Gastroesophageal sphincter (tissue), 4 donors: ENCODE measurements at regions not wholly inside any gene's neighbourhood (a gene's known extent, or its start where the extent isn't known, plus 50 kb on each side); places are given as distances from the start of the nearest gene placed in this dataset.
"Not testable (repeated sequence)": the region's sequence is repeated elsewhere in the genome, so short reads cannot be mapped to it uniquely, and the experiment has no call there.

Source experiments
- ATAC-seq: fragments of 150-250 bp; one replicate; pipeline ENCODE4 v1.9.1; 2016; ENCODE audit warnings: mild to moderate bottlenecking, moderate library complexity
- H3K27ac ChIP-seq, 4 donors: fragments of 200-600 bp; sonication (generic) in 3 of 4; 1 replicate in 3 of 4; 2 replicates in 1 of 4; pipeline ENCODE4 v1.5.1; 2016 to 2019
- H3K27me3 ChIP-seq: fragments of 200-600 bp; sonication (generic); one replicate; pipeline ENCODE4 v1.5.1; 2019
- H3K36me3 ChIP-seq, 2 donors: fragments of 200-600 bp; sonication (generic); one replicate each; pipeline ENCODE4 v1.5.1; 2019; ENCODE audit warnings: control low read depth in 1 of 2
- H3K4me1 ChIP-seq, 3 donors: fragments of 200-600 bp; sonication (generic); 1 replicate in 2 of 3; 2 replicates in 1 of 3; pipeline ENCODE4 v1.5.1; 2016 to 2019; ENCODE audit warnings: control low read depth in 2 of 3
- H3K4me3 ChIP-seq, 2 donors: fragments of 200-600 bp; sonication (generic); one replicate each; pipeline ENCODE4 v1.5.1; 2019; ENCODE audit warnings: mild to moderate bottlenecking in 1 of 2, moderate library complexity in 1 of 2
- H3K9me3 ChIP-seq, 3 donors: fragments of 200-600 bp; sonication (generic); one replicate each; pipeline ENCODE4 v1.5.1; 2017 to 2019; ENCODE audit warnings: control low read depth in 2 of 3
- CTCF ChIP-seq, 4 experiments: fragments of 200-600 bp in 2 of 4; fragments of 450-650 bp in 2 of 4; sonication (generic) in 1 of 4; IDR thresholded peaks; one replicate each; pipeline ENCODE4 v1.5.1; 2017 to 2019; ENCODE audit warnings: antibody characterized with exemption in 4 of 4, mild to moderate bottlenecking in 2 of 4, moderate library complexity in 2 of 4
- EP300 ChIP-seq: sonication (generic); formaldehyde crosslinking; IDR thresholded peaks from one replicate; pipeline ENCODE4 v1.6.1; 2017; ENCODE audit warnings: antibody characterized with exemption, mild to moderate bottlenecking
- POLR2A ChIP-seq, 2 donors: fragments of 450-650 bp; IDR thresholded peaks; one replicate each; pipeline ENCODE4 v1.6.1; 2017; ENCODE audit warnings: antibody characterized with exemption in 2 of 2, mild to moderate bottlenecking in 2 of 2, moderate library complexity in 1 of 2
- POLR2AphosphoS5 ChIP-seq: sonication (generic); formaldehyde crosslinking; IDR thresholded peaks from one replicate; pipeline ENCODE4 v1.6.1; 2017; ENCODE audit warnings: antibody characterized with exemption
- WGBS, 2 donors: methylation state at CpG; one replicate each; pipeline ENCODE4 v1.1.5; 2018; ENCODE audit warnings: low coverage in 1 of 2; 5-methylcytosine and 5-hydroxymethylcytosine counted together

GRCh38 chr4:116150152-116150551, 935.2 kb downstream of the TRAM1L1 start:
- Histone ChIP-seq H3K9me3 (no peaks in the 10 kb centered on the region), H3K27ac (no peak overlapping the region), H3K36me3 (no peaks in the 10 kb centered on the region), H3K4me3 (no peak overlapping the region), H3K27me3 (no peaks in the 10 kb centered on the region), H3K4me1 (no peaks in the 10 kb centered on the region)
- no peak for ATAC-seq
- TF ChIP-seq POLR2A (IDR thresholded peaks at IDR 0.05) (no peak), POLR2AphosphoS5 (no peak), EP300 (no peak), CTCF (IDR thresholded peaks at IDR 0.05) (no peak)
- WGBS, 2 donors, result 67 to 71% methylated on average over 1 of the region's 1 CpG

GRCh38 chr4:116143198-116143597, 942.2 kb downstream of the TRAM1L1 start:
- 33 to 58% methylated on average over 2 of the region's 2 CpGs for WGBS, 2 donors
- Histone ChIP-seq H3K27ac (no peak overlapping the region), H3K4me3 (no peak overlapping the region), H3K27me3 (no peaks in the 10 kb centered on the region), H3K4me1 (no peaks in the 10 kb centered on the region), H3K36me3 (no peaks in the 10 kb centered on the region), H3K9me3 (no peaks in the 10 kb centered on the region)
- no peak for ATAC-seq
- no peak for TF ChIP-seq POLR2AphosphoS5
- no peak for TF ChIP-seq POLR2A (IDR thresholded peaks at IDR 0.05)
- no peak for TF ChIP-seq CTCF (IDR thresholded peaks at IDR 0.05)
- TF ChIP-seq EP300, result no peak

GRCh38 chr4:116132946-116133345, 952.4 kb downstream of the TRAM1L1 start:
- Histone ChIP-seq H3K27me3 (no peaks in the 10 kb centered on the region), H3K4me1 (no peaks in the 10 kb centered on the region), H3K27ac (no peak overlapping the region), H3K4me3 (no peak overlapping the region), H3K9me3 (no peaks in the 10 kb centered on the region), H3K36me3 (no peaks in the 10 kb centered on the region)
- TF ChIP-seq EP300, result no peak
- no peak for ATAC-seq
- 77 to 82% methylated on average over 3 of the region's 3 CpGs for WGBS, 2 donors

GRCh38 chr4:116126794-116127193, 958.6 kb downstream of the TRAM1L1 start:
- ATAC-seq, result no peak
- WGBS, 2 donors, result 79 to 95% methylated on average over 2 of the region's 2 CpGs
- H3K4me3 ChIP-seq, result no peak overlapping the region
- no peak overlapping the region for H3K27ac ChIP-seq
- H3K27me3 ChIP-seq, result no peaks in the 10 kb centered on the region
- TF ChIP-seq CTCF (IDR thresholded peaks at IDR 0.05) (no peak), EP300 (no peak), POLR2A (IDR thresholded peaks at IDR 0.05) (no peak), POLR2AphosphoS5 (no peak)
- no peaks in the 10 kb centered on the region for H3K9me3 ChIP-seq
- H3K36me3 ChIP-seq, result no peaks in the 10 kb centered on the region
- H3K4me1 ChIP-seq, result no peaks in the 10 kb centered on the region

GRCh38 chr4:116122124-116122523, 963.3 kb downstream of the TRAM1L1 start:
- Histone ChIP-seq H3K4me1 (no peaks in the 10 kb centered on the region), H3K36me3 (no peaks in the 10 kb centered on the region), H3K27me3 (no peaks in the 10 kb centered on the region), H3K27ac (no peak overlapping the region), H3K9me3 (no peaks in the 10 kb centered on the region), H3K4me3 (no peak overlapping the region)
- 83% methylated on average over 1 of the region's 1 CpG; no CpG with 5 or more reads in 1 of the 2 donors for WGBS, 2 donors
- TF ChIP-seq EP300, result no peak
- no peak for TF ChIP-seq CTCF (IDR thresholded peaks at IDR 0.05)
- no peak for TF ChIP-seq POLR2A (IDR thresholded peaks at IDR 0.05)
- no peak for TF ChIP-seq POLR2AphosphoS5
- ATAC-seq, result no peak

- no peak overlapping the region for H3K4me3 ChIP-seq
- WGBS, 2 donors, result 58 to 83% methylated on average over 2 to 3 of the region's 3 CpGs
- H3K4me1 ChIP-seq, result no peaks in the 10 kb centered on the region
- TF ChIP-seq POLR2A (IDR thresholded peaks at IDR 0.05) (no peak), CTCF (IDR thresholded peaks at IDR 0.05) (no peak), POLR2AphosphoS5 (no peak), EP300 (no peak)
- no peak for ATAC-seq
- peaks cover 0 to 5% (median 0%) of the 10 kb centered on the region in 3 donors for H3K9me3 ChIP-seq
- H3K27ac ChIP-seq, result no peak overlapping the region
- H3K27me3 ChIP-seq, result no peaks in the 10 kb centered on the region
- H3K36me3 ChIP-seq, result no peaks in the 10 kb centered on the region
Observed at GRCh38 chr4:116118221-116118620, 967.2 kb downstream of the TRAM1L1 start.

GRCh38 chr4:116112861-116113260, 972.5 kb downstream of the TRAM1L1 start:
- WGBS, 2 donors, result 86% methylated on average over 3 of the region's 3 CpGs; no CpG with 5 or more reads in 1 of the 2 donors
- H3K27ac ChIP-seq, H3K9me3 ChIP-seq, H3K4me1 ChIP-seq, ATAC-seq, H3K4me3 ChIP-seq, H3K27me3 ChIP-seq, H3K36me3 ChIP-seq: not testable (repeated sequence)
